HepG2 (cell line): ENCODE measurements at regions not wholly inside any gene's neighbourhood (a gene's known extent, or its start where the extent isn't known, plus 50 kb on each side); places are given as distances from the start of the nearest gene placed in this dataset.

Experiments used
- ARID2 ChIP-seq: sonication (generic); formaldehyde crosslinking; IDR thresholded peaks from 2 replicates; pipeline ENCODE4 v1.8.1; 2022; ENCODE audit warnings: mild to moderate bottlenecking, missing genetic modification reagents, borderline replicate concordance
- HDAC2 ChIP-seq: sonication (generic); formaldehyde crosslinking; IDR thresholded peaks from 2 replicates; pipeline ENCODE4 v1.4.0; 2020; ENCODE audit warnings: missing genetic modification reagents
- HNF4G ChIP-seq, 2 experiments: sonication (generic) in 1 of 2; formaldehyde crosslinking in 1 of 2; IDR thresholded peaks; 2 replicates each; pipeline versions ENCODE4 v1.4.0 to v1.6.1; 2011 to 2020; ENCODE audit warnings: borderline replicate concordance in 2 of 2, low read depth in 2 of 2, mild to moderate bottlenecking in 2 of 2, low read length in 1 of 2, missing genetic modification reagents in 1 of 2, moderate library complexity in 1 of 2
- MBNL3 ChIP-seq: fragments of 250-450 bp; sonication (Bioruptor Pico); conservative IDR thresholded peaks from 2 replicates; pipeline ENCODE4 v1.8.0; 2022; ENCODE audit warnings: mild to moderate bottlenecking, inconsistent platforms
- PITX1 ChIP-seq: sonication (generic); formaldehyde crosslinking; IDR thresholded peaks from 2 replicates; pipeline ENCODE4 v1.5.1; 2020; ENCODE audit warnings: mild to moderate bottlenecking, missing genetic modification reagents
- SALL2 ChIP-seq: sonication (generic); formaldehyde crosslinking; IDR thresholded peaks from 2 replicates; pipeline ENCODE4 v1.8.1; 2023; ENCODE audit warnings: mild to moderate bottlenecking, missing genetic modification reagents, inconsistent platforms
- SIX1 ChIP-seq: sonication (generic); formaldehyde crosslinking; IDR thresholded peaks from 2 replicates; pipeline ENCODE4 v1.4.0; 2020; ENCODE audit warnings: missing genetic modification reagents, borderline replicate concordance
- SOX5 ChIP-seq: IDR thresholded peaks from 2 replicates; pipeline ENCODE4 v1.6.1; 2016; ENCODE audit warnings: borderline replicate concordance
- SOX6 ChIP-seq, 2 experiments: fragments of 450-650 bp in 1 of 2; sonication (generic) in 1 of 2; formaldehyde crosslinking in 1 of 2; IDR thresholded peaks; 2 replicates each; pipeline versions ENCODE4 v1.4.0 to v1.6.1; 2017 to 2020; ENCODE audit warnings: antibody characterized with exemption in 1 of 2, mild to moderate bottlenecking in 1 of 2, missing genetic modification reagents in 1 of 2
- TEAD3 ChIP-seq: optimal IDR thresholded peaks from 2 replicates; pipeline ENCODE3; 2016; ENCODE audit warnings: borderline replicate concordance
- ZBTB38 ChIP-seq: sonication (generic); formaldehyde crosslinking; IDR thresholded peaks from 2 replicates; pipeline ENCODE4 v1.5.1; 2020; ENCODE audit warnings: mild to moderate bottlenecking, missing genetic modification reagents
- ZBTB43 ChIP-seq: sonication (generic); formaldehyde crosslinking; conservative IDR thresholded peaks from 2 replicates; pipeline ENCODE4 v1.4.0; 2020; ENCODE audit warnings: missing genetic modification reagents
- ZNF124 ChIP-seq: sonication (generic); formaldehyde crosslinking; IDR thresholded peaks from 2 replicates; pipeline ENCODE4 v1.4.0; 2020; ENCODE audit warnings: missing genetic modification reagents
- ZNF552 ChIP-seq: sonication (generic); formaldehyde crosslinking; IDR thresholded peaks from 2 replicates; pipeline ENCODE4 v1.9.0; 2022; ENCODE audit warnings: missing genetic modification reagents, mild to moderate bottlenecking, borderline replicate concordance
- ZSCAN25 ChIP-seq: sonication (generic); formaldehyde crosslinking; IDR thresholded peaks from 2 replicates; pipeline ENCODE4 v1.8.0; 2022; ENCODE audit warnings: mild to moderate bottlenecking, missing genetic modification reagents
- ZZZ3 ChIP-seq: sonication (generic); formaldehyde crosslinking; IDR thresholded peaks from 2 replicates; pipeline ENCODE4 v1.4.0; 2020; ENCODE audit warnings: missing genetic modification reagents, mild to moderate bottlenecking, borderline replicate concordance
- TF ChIP-seq, protein P1 (sequence below): sonication (generic); formaldehyde crosslinking; IDR thresholded peaks from 2 replicates; pipeline ENCODE4 v1.5.0; 2020; ENCODE audit warnings: mild to moderate bottlenecking, missing genetic modification reagents, borderline replicate concordance
- TF ChIP-seq, protein P2 (sequence below): sonication (generic); IDR thresholded peaks from 2 replicates; pipeline ENCODE4 v1.6.1; 2016; ENCODE audit warnings: low read depth, borderline replicate concordance
- TF ChIP-seq, protein P3 (sequence below): IDR thresholded peaks from 2 replicates; pipeline ENCODE4 v1.6.1; 2016; ENCODE audit warnings: low read depth, borderline replicate concordance
- TF ChIP-seq, protein P4 (sequence below): IDR thresholded peaks from 2 replicates; pipeline ENCODE4 v1.6.1; 2016

- TF ChIP-seq, protein P1, sequence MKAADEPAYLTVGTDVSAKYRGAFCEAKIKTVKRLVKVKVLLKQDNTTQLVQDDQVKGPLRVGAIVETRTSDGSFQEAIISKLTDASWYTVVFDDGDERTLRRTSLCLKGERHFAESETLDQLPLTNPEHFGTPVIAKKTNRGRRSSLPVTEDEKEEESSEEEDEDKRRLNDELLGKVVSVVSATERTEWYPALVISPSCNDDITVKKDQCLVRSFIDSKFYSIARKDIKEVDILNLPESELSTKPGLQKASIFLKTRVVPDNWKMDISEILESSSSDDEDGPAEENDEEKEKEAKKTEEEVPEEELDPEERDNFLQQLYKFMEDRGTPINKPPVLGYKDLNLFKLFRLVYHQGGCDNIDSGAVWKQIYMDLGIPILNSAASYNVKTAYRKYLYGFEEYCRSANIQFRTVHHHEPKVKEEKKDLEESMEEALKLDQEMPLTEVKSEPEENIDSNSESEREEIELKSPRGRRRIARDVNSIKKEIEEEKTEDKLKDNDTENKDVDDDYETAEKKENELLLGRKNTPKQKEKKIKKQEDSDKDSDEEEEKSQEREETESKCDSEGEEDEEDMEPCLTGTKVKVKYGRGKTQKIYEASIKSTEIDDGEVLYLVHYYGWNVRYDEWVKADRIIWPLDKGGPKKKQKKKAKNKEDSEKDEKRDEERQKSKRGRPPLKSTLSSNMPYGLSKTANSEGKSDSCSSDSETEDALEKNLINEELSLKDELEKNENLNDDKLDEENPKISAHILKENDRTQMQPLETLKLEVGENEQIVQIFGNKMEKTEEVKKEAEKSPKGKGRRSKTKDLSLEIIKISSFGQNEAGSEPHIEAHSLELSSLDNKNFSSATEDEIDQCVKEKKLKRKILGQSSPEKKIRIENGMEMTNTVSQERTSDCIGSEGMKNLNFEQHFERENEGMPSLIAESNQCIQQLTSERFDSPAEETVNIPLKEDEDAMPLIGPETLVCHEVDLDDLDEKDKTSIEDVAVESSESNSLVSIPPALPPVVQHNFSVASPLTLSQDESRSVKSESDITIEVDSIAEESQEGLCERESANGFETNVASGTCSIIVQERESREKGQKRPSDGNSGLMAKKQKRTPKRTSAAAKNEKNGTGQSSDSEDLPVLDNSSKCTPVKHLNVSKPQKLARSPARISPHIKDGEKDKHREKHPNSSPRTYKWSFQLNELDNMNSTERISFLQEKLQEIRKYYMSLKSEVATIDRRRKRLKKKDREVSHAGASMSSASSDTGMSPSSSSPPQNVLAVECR (CRISPR knock-in tag), result peak; percentile 44; the same call in 1 of the 2 replicates
- TF ChIP-seq SIX1 (CRISPR knock-in tag), result 0 out of 2 replicates have a peak, but pooled peaks have one; percentile 51
- TF ChIP-seq PITX1, result peak; percentile 59
- TF ChIP-seq TEAD3, result peak; percentile 71
- peak; percentile 64; the same call in 1 of the 2 replicates for TF ChIP-seq ZBTB38 (CRISPR knock-in tag)
- TF ChIP-seq, protein P2, sequence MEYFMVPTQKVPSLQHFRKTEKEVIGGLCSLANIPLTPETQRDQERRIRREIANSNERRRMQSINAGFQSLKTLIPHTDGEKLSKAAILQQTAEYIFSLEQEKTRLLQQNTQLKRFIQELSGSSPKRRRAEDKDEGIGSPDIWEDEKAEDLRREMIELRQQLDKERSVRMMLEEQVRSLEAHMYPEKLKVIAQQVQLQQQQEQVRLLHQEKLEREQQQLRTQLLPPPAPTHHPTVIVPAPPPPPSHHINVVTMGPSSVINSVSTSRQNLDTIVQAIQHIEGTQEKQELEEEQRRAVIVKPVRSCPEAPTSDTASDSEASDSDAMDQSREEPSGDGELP, result peak; percentile 91
- peak; percentile 51 for TF ChIP-seq SOX5
- TF ChIP-seq MBNL3 (CRISPR knock-in tag), result no peak
- peak; percentile 69; the same call in 1 of the 2 replicates for TF ChIP-seq SALL2 (CRISPR knock-in tag)
- no peak for TF ChIP-seq ZBTB43 (CRISPR knock-in tag)
- TF ChIP-seq ARID2 (CRISPR knock-in tag), result peak; percentile 58; the same call in 1 of the 2 replicates
- TF ChIP-seq ZZZ3 (CRISPR knock-in tag), result no peak
- TF ChIP-seq SOX6 (IDR thresholded peaks at IDR 0.05), result no peak
- peak; percentile 30 for TF ChIP-seq SOX6 (CRISPR knock-in tag; IDR thresholded peaks at IDR 0.05)
- peak; percentile 76 for TF ChIP-seq HDAC2 (CRISPR knock-in tag)
- peak; percentile 78 for TF ChIP-seq HNF4G (IDR thresholded peaks at IDR 0.05; ENCODE audit: borderline replicate concordance, low read depth, low read length)
- peak; percentile 68; the same call in 1 of the 2 replicates for TF ChIP-seq HNF4G (CRISPR knock-in tag; IDR thresholded peaks at IDR 0.05; ENCODE audit: borderline replicate concordance, low read depth)
- TF ChIP-seq ZSCAN25 (CRISPR knock-in tag), result 0 out of 2 replicates have a peak, but pooled peaks have one; percentile 46
- TF ChIP-seq, protein P3, sequence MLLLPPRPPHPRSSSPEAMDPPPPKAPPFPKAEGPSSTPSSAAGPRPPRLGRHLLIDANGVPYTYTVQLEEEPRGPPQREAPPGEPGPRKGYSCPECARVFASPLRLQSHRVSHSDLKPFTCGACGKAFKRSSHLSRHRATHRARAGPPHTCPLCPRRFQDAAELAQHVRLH, result peak; percentile 68; the same call in 1 of the 2 replicates
- TF ChIP-seq ZNF552 (CRISPR knock-in tag), result no peak
- 0 out of 2 replicates have a peak, but pooled peaks have one; percentile 75 for TF ChIP-seq ZNF124
- TF ChIP-seq, protein P4, sequence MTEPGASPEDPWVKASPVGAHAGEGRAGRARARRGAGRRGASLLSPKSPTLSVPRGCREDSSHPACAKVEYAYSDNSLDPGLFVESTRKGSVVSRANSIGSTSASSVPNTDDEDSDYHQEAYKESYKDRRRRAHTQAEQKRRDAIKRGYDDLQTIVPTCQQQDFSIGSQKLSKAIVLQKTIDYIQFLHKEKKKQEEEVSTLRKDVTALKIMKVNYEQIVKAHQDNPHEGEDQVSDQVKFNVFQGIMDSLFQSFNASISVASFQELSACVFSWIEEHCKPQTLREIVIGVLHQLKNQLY (CRISPR knock-in tag), result no peak
Observed at GRCh38 chr12:115468087-115468510, 784.1 kb upstream of the TBX3 start (continued).
